Neuronal stem cell (in vitro differentiated cells): ENCODE measurements at regions not wholly inside any gene's neighbourhood (a gene's known extent, or its start where the extent isn't known, plus 50 kb on each side); places are given as distances from the start of the nearest gene placed in this dataset.

ENCODE experiments used
- DNase-seq: peaks from one replicate; pipeline ENCODE4 v3.0.0-alpha.2; 2013; ENCODE audit warnings: low spot score
- H2AFZ ChIP-seq: one replicate; pipeline ENCODE4 v1.6.1; 2013; ENCODE audit warnings: mild to moderate bottlenecking, low read length, inconsistent platforms
- H2AK5ac ChIP-seq: 2 replicates; pipeline ENCODE4 v1.6.1; 2013; ENCODE audit warnings: low read depth, mild to moderate bottlenecking, inconsistent platforms, low read length, moderate library complexity, mixed read lengths
- H2BK120ac ChIP-seq: 2 replicates; pipeline ENCODE4 v1.6.1; 2013; ENCODE audit warnings: low read depth, mild to moderate bottlenecking, inconsistent platforms, low read length, moderate library complexity, mixed read lengths
- H2BK12ac ChIP-seq: one replicate; pipeline ENCODE4 v1.6.1; 2013; ENCODE audit warnings: low read length, inconsistent platforms
- H2BK15ac ChIP-seq: 2 replicates; pipeline ENCODE4 v1.6.1; 2013; ENCODE audit warnings: mild to moderate bottlenecking, low read length, inconsistent platforms, mixed read lengths
- H2BK5ac ChIP-seq: one replicate; pipeline ENCODE4 v1.6.1; 2013; ENCODE audit warnings: inconsistent platforms, mild to moderate bottlenecking, low read length, moderate library complexity
- H3K14ac ChIP-seq: one replicate; pipeline ENCODE4 v1.6.1; 2013; ENCODE audit warnings: low read length, inconsistent platforms
- H3K18ac ChIP-seq: 2 replicates; pipeline ENCODE4 v1.6.1; 2013; ENCODE audit warnings: low read length, inconsistent platforms
- H3K23ac ChIP-seq: 2 replicates; pipeline ENCODE4 v1.6.1; 2013; ENCODE audit warnings: low read depth, mild to moderate bottlenecking, mixed read lengths, low read length, inconsistent platforms; ENCODE audit not compliant: poor library complexity
- H3K27ac ChIP-seq: replicated peaks from 3 replicates; pipeline ENCODE4 v1.5.1; 2013; ENCODE audit warnings: low read length, inconsistent platforms
- H3K27me3 ChIP-seq, 3 experiments: 2 replicates each; pipeline ENCODE4 v1.6.1; 2013; ENCODE audit warnings: low read length in 3 of 3, mild to moderate bottlenecking in 2 of 3, inconsistent platforms in 1 of 3, low read depth in 1 of 3, mixed read lengths in 1 of 3, moderate library complexity in 1 of 3; ENCODE audit not compliant: control insufficient read depth in 3 of 3, insufficient read depth in 3 of 3
- H3K36me3 ChIP-seq, 2 donors: replicated peaks in 1 of 2; 2 replicates each; pipeline ENCODE4 v1.6.1; 2013; ENCODE audit warnings: low read length in 2 of 2; ENCODE audit not compliant: control insufficient read depth in 2 of 2, insufficient read depth in 2 of 2
- H3K4ac ChIP-seq: 2 replicates; pipeline ENCODE4 v1.6.1; 2013; ENCODE audit warnings: inconsistent platforms, mild to moderate bottlenecking, low read length, moderate library complexity
- H3K4me1 ChIP-seq, 2 donors: 1 replicate in 1 of 2; 2 replicates in 1 of 2; pipeline ENCODE4 v1.6.1; 2013; ENCODE audit warnings: low read length in 2 of 2, low read depth in 1 of 2; ENCODE audit not compliant: control insufficient read depth in 2 of 2, insufficient read depth in 1 of 2
- H3K4me2 ChIP-seq: one replicate; pipeline ENCODE4 v1.6.1; 2013; ENCODE audit warnings: mild to moderate bottlenecking, low read length, inconsistent platforms; ENCODE audit not compliant: insufficient read depth, poor library complexity, severe bottlenecking
- H3K4me3 ChIP-seq, 2 donors: 2 replicates each; pipeline ENCODE4 v1.5.1; 2013; ENCODE audit warnings: low read length in 2 of 2, mild to moderate bottlenecking in 2 of 2, inconsistent platforms in 1 of 2, moderate library complexity in 1 of 2
- H3K79me1 ChIP-seq: one replicate; pipeline ENCODE4 v1.6.1; 2013; ENCODE audit warnings: low read depth, mild to moderate bottlenecking, inconsistent platforms, low read length, moderate library complexity
- H3K9ac ChIP-seq: one replicate; pipeline ENCODE4 v1.6.1; 2013; ENCODE audit warnings: mild to moderate bottlenecking, low read depth, low read length, inconsistent platforms; ENCODE audit not compliant: poor library complexity
- H3K9me3 ChIP-seq, 2 donors: replicated peaks in 1 of 2; 2 replicates each; pipeline versions ENCODE3 to v1.6.1; 2013; ENCODE audit warnings: low read length in 2 of 2, mild to moderate bottlenecking in 2 of 2, inconsistent platforms in 1 of 2, low read depth in 1 of 2, mixed read lengths in 1 of 2, moderate library complexity in 1 of 2; ENCODE audit not compliant: control insufficient read depth in 2 of 2, insufficient read depth in 1 of 2
- H4K8ac ChIP-seq: one replicate; pipeline ENCODE4 v1.6.1; 2013; ENCODE audit warnings: low read depth, mild to moderate bottlenecking, inconsistent platforms, low read length, moderate library complexity
- H4K91ac ChIP-seq: one replicate; pipeline ENCODE4 v1.6.1; 2013; ENCODE audit warnings: low read length, low read depth, mild to moderate bottlenecking, inconsistent platforms; ENCODE audit not compliant: poor library complexity
- WGBS, 2 donors: extraction: QIAGEN DNeasy Blood & Tissue Kit; methylation state at CpG; one replicate each; pipeline ENCODE4 v1.1.7; 2013; ENCODE audit warnings: missing lambda C conversion rate in 2 of 2, mixed read lengths in 1 of 2; ENCODE audit not compliant: insufficient read length in 2 of 2, insufficient replicate concordance in 1 of 2; ENCODE audit errors: extremely low coverage in 2 of 2; 5-methylcytosine and 5-hydroxymethylcytosine counted together

DNA sequence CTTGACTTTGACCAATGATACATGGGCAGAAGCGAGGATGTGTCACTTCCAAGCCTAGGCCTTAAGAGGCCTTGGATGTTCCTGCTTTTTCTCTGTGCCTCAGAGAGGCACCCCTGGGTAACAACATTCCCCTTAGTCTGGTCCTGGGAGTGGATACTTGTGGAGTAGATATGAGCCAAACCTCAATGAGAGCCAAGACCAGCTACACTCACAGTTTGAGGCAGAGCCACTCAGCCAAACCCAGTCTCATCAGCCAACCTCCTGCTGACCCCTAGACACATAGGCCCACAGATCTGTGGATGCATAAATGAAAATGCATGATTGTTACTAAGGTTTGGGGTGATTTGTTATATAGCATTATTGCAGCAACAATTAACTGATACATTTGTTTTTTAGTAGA is 114.2 kb downstream of the ZNF621 start:
- Histone ChIP-seq H2BK12ac (no peak overlapping the region), H2AK5ac (no peak overlapping the region), H3K4me2 (no peak overlapping the region), H3K79me1 (no peaks in the 10 kb centered on the region), H3K23ac (no peak overlapping the region), H2BK120ac (no peak overlapping the region), H3K4me1 (no peaks in the 10 kb centered on the region), H2AFZ (no peak overlapping the region), H3K9ac (no peak overlapping the region), H3K18ac (no peak overlapping the region), H3K4me3 (no peak overlapping the region), H4K91ac (no peak overlapping the region), H3K27me3 (no peaks in the 10 kb centered on the region), H3K9me3 (peaks cover 0 to 4% of the 10 kb centered on the region in 2 donors), H2BK15ac (no peak overlapping the region), H3K4ac (no peak overlapping the region), H4K8ac (no peak overlapping the region), H2BK5ac (no peak overlapping the region), H3K36me3 (no peaks in the 10 kb centered on the region), H3K14ac (no peak overlapping the region), H3K27ac (no peak overlapping the region)
- WGBS, 2 donors = no CpG with 5 or more reads among the region's 1 CpG
- no peak for DNase-seq

DNA sequence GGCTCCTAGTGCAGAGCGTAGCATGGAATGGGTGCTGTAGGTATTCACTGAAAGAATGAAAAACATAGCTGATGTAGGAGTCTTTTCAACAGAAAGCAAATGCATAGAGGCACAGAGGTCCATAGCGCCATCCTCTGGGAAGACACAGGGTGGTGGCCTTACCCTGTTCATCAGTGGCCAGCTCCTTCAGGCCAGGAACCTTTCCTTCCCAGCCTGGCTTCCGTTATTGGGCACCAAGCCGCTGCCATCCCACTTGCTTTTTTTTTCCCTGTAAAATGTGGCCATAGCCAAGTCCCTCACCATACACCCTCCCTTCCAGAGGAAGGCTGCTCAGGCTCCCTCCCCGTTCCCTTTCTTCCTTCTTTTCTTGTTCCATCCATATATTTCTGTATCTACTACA is 118.1 kb downstream of the ZNF621 start:
- no peak overlapping the region for H3K14ac ChIP-seq
- no peaks in the 10 kb centered on the region for H3K27me3 ChIP-seq
- WGBS, 2 donors = no CpG with 5 or more reads among the region's 5 CpGs
- H4K8ac ChIP-seq = no peak overlapping the region
- no peak overlapping the region for H3K27ac ChIP-seq
- no peak overlapping the region for H2BK12ac ChIP-seq
- H3K23ac ChIP-seq = no peak overlapping the region
- no peak overlapping the region for H2BK15ac ChIP-seq
- no peak overlapping the region for H2AFZ ChIP-seq
- no peak for DNase-seq
- H3K4me3 ChIP-seq = no peak overlapping the region
- H2BK120ac ChIP-seq = no peak overlapping the region
- H3K4ac ChIP-seq = no peak overlapping the region
- no peak overlapping the region for H3K4me2 ChIP-seq
- no peaks in the 10 kb centered on the region for H3K36me3 ChIP-seq
- H3K4me1 ChIP-seq = no peaks in the 10 kb centered on the region
- H3K79me1 ChIP-seq = no peaks in the 10 kb centered on the region
- no peak overlapping the region for H4K91ac ChIP-seq
- H3K18ac ChIP-seq = no peak overlapping the region
- peaks cover 0 to 4% of the 10 kb centered on the region in 2 donors for H3K9me3 ChIP-seq
- H3K9ac ChIP-seq = no peak overlapping the region
- H2BK5ac ChIP-seq = no peak overlapping the region
- H2AK5ac ChIP-seq = no peak overlapping the region

DNA sequence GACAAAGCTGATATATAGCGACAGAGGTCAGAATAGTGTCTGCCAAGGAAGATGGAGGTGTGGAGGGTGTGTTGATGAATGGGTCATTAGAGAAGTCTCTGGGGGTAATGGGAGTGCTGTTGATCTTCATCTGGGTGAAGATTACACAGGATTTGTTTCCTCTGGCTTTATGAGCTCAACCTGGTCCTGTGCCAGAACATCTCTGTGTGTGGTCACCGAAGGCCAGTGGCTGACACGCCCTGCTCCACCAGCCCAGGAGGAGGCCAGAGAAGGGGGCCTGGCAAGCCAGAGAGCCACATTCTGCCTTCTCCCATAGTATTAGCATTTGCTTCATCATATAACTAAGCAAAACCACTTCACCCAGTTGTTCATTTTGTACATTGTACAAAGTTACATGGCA is 121.1 kb downstream of the ZNF621 start:
- H4K91ac ChIP-seq = no peak overlapping the region
- no peak overlapping the region for H2BK5ac ChIP-seq
- H3K9me3 ChIP-seq = peaks cover 0 to 4% of the 10 kb centered on the region in 2 donors
- no peaks in the 10 kb centered on the region for H3K27me3 ChIP-seq
- no peak overlapping the region for H3K9ac ChIP-seq
- H2BK12ac ChIP-seq = no peak overlapping the region
- H2AK5ac ChIP-seq = no peak overlapping the region
- H3K23ac ChIP-seq = no peak overlapping the region
- no peaks in the 10 kb centered on the region for H3K36me3 ChIP-seq
- no peaks in the 10 kb centered on the region for H3K4me1 ChIP-seq
- H3K14ac ChIP-seq = no peak overlapping the region
- no peak overlapping the region for H2BK120ac ChIP-seq
- H3K4ac ChIP-seq = no peak overlapping the region
- no peak overlapping the region for H4K8ac ChIP-seq
- H3K27ac ChIP-seq = no peak overlapping the region
- H3K79me1 ChIP-seq = no peaks in the 10 kb centered on the region
- H3K4me3 ChIP-seq = no peak overlapping the region
- H2AFZ ChIP-seq = no peak overlapping the region
- no peak overlapping the region for H2BK15ac ChIP-seq
- H3K4me2 ChIP-seq = no peak overlapping the region
- no peak for DNase-seq
- WGBS, 2 donors = no CpG with 5 or more reads among the region's 3 CpGs
- no peak overlapping the region for H3K18ac ChIP-seq

GRCh38 chr3:40649346-40649745 is 124.6 kb downstream of the ZNF621 start:
- Histone ChIP-seq H3K9ac (no peak overlapping the region), H3K4me2 (no peak overlapping the region)

More at GRCh38 chr3:40649346-40649745, 124.6 kb downstream of the ZNF621 start:
- Histone ChIP-seq H4K91ac (no peak overlapping the region), H3K23ac (no peak overlapping the region), H3K36me3 (no peaks in the 10 kb centered on the region), H3K27me3 (no peaks in the 10 kb centered on the region), H3K4me3 (no peak overlapping the region), H2BK120ac (no peak overlapping the region), H3K4ac (no peak overlapping the region), H2BK12ac (no peak overlapping the region), H3K18ac (no peak overlapping the region), H3K27ac (no peak overlapping the region), H3K4me1 (no peaks in the 10 kb centered on the region), H3K9me3 (no peaks in the 10 kb centered on the region), H2AFZ (no peak overlapping the region), H2BK5ac (no peak overlapping the region), H4K8ac (no peak overlapping the region), H2BK15ac (no peak overlapping the region), H3K79me1 (no peaks in the 10 kb centered on the region), H3K14ac (no peak overlapping the region), H2AK5ac (no peak overlapping the region)
- no peak for DNase-seq
- no CpG with 5 or more reads among the region's 4 CpGs for WGBS, 2 donors
